Activated CD4-positive, alpha-beta T cell treated with anti-CD3 and anti-CD28 coated beads, Interleukin-2, amount 10 ng/mL, durations not matched to agents 7 days and 5 days (primary cell): ENCODE measurements at regions not wholly inside any gene's neighbourhood (a gene's known extent, or its start where the extent isn't known, plus 50 kb on each side); places are given as distances from the start of the nearest gene placed in this dataset.

Experiments used
- CTCF ChIA-PET: fragments of 350-600 bp; sonication (Branson Sonifier 250); formaldehyde crosslinking; loops from one replicate; lab custom pipeline; 2021; ENCODE audit warnings: antibody characterized with exemption; lab: Charles Lee
- POLR2A ChIA-PET: fragments of 350-600 bp; sonication (Branson Sonifier 250); formaldehyde crosslinking; loops from one replicate; lab custom pipeline; 2021; ENCODE audit warnings: antibody characterized with exemption; lab: Charles Lee
- DNase-seq: peaks from one replicate; pipeline ENCODE4 v3.0.0-alpha.2; 2020
- H3K27ac Mint-ChIP-seq: one replicate; pipeline ENCODE4 v1.8.0; 2021; ENCODE audit warnings: mild to moderate bottlenecking, moderate library complexity, mixed read lengths
- H3K27me3 Mint-ChIP-seq: one replicate; pipeline ENCODE4 v1.8.0; 2021; ENCODE audit warnings: mixed read lengths
- H3K36me3 Mint-ChIP-seq: one replicate; pipeline ENCODE4 v1.8.0; 2021; ENCODE audit warnings: low read depth, mixed read lengths
- H3K4me1 Mint-ChIP-seq: one replicate; pipeline ENCODE4 v1.8.0; 2021; ENCODE audit warnings: mixed read lengths
- H3K4me3 Mint-ChIP-seq: one replicate; pipeline ENCODE4 v1.8.0; 2021; ENCODE audit warnings: mild to moderate bottlenecking, moderate library complexity, mixed read lengths
- H3K9me3 Mint-ChIP-seq: one replicate; pipeline ENCODE4 v1.8.0; 2021; ENCODE audit warnings: mixed read lengths

DNA sequence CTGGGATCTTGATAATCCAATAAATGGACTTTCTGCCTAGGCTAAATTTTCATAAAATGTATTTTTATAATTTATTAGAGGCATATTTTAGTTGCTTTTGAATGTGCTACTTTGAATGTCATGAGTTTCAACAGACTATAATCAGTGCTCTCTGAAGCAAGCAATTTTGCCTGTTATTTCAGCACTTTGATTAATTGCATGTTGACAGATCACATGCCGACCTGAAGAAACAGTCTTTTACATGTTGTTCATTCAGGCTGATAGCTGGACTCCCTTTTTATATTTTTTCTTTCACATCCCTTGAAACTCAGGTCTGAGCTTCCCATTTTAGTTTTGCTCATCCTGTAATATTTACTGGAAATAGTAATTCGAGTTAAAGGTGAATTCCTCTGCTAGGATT, 341.0 kb downstream of the NAP1L3 start:
- POLR2A ChIA-PET = no interaction called here

DNA sequence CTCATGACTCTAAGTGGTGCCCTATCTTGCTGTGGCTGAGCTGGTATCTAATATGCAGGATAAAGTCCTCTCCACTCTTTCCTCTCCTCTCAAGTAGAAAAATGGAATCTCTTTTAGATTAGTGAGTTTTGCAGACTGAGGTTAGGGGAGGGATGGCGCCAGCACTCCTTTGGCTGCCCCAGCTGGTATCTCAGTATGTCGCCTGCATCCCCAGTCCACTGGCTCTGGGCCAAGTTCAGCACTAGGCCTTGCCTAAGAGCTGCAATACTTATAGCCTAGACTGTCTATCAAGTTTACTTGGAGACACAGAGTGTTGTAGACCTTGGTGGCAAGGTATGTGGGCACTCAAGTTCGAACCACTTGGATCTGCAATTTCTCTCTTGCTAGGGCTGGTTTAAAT, 351.3 kb downstream of the NAP1L3 start:
- ChIA-PET CTCF (no interaction called here), POLR2A (no interaction called here)
- H3K4me3 Mint-ChIP-seq = no peak overlapping the region
- H3K9me3 Mint-ChIP-seq = no peaks in the 10 kb centered on the region
- no peaks in the 10 kb centered on the region for H3K4me1 Mint-ChIP-seq
- DNase-seq = no peak
- no peaks in the 10 kb centered on the region for H3K27me3 Mint-ChIP-seq
- H3K36me3 Mint-ChIP-seq = no peaks in the 10 kb centered on the region
- no peak overlapping the region for H3K27ac Mint-ChIP-seq

More for the DNA sequence above, 341.0 kb downstream of the NAP1L3 start:
- Mint-ChIP-seq H3K9me3 (no peaks in the 10 kb centered on the region), H3K27me3 (no peaks in the 10 kb centered on the region), H3K4me3 (no peak overlapping the region), H3K36me3 (no peaks in the 10 kb centered on the region), H3K27ac (no peak overlapping the region), H3K4me1 (no peaks in the 10 kb centered on the region)
- no peak for DNase-seq
- CTCF ChIA-PET = no interaction called here

DNA sequence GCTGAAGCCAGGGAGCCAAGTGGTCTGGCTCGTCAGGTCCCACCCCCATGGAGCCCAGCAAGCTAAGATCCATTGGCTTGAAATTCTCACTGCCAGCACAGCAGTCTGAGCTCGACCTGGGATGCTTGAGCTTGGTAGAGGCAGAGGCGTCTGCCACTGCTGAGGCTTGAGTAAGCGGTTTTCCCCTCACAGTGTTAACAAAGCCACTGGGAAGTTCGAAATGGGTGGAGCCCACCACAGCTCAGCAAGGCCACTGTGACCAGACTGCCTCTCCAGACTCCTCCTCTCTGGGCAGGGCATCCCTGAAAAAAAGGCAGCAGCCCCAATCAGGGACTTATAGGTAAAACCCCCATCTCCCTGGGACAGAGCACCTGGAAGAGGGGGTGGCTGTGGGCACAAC, 353.8 kb downstream of the NAP1L3 start:
- Mint-ChIP-seq H3K9me3 (no peaks in the 10 kb centered on the region), H3K36me3 (no peaks in the 10 kb centered on the region), H3K27ac (no peak overlapping the region), H3K4me1 (no peaks in the 10 kb centered on the region), H3K4me3 (no peak overlapping the region), H3K27me3 (no peaks in the 10 kb centered on the region)
- ChIA-PET CTCF (no interaction called here), POLR2A (no interaction called here)
- no peak for DNase-seq
